DOHH2 (cell line): ENCODE measurements at regions not wholly inside any gene's neighbourhood (a gene's known extent, or its start where the extent isn't known, plus 50 kb on each side); places are given as distances from the start of the nearest gene placed in this dataset.

Experiments used
- H3F3A ChIP-seq: fragments of 200-600 bp; sonication (generic), shearing (Covaris generic); 2 replicates; pipeline ENCODE4 v1.6.0; 2016; ENCODE audit warnings: antibody characterized with exemption, mild to moderate bottlenecking; ENCODE audit not compliant: control insufficient read depth, insufficient read depth
- H3K27ac ChIP-seq: fragments of 200-600 bp; sonication (generic); 2 replicates; pipeline ENCODE4 v1.5.1; 2014; ENCODE audit warnings: low read depth, mild to moderate bottlenecking, low read length, moderate library complexity
- H3K27me3 ChIP-seq: fragments of 200-600 bp; sonication (generic); 2 replicates; pipeline ENCODE4 v1.6.1; 2014; ENCODE audit warnings: mild to moderate bottlenecking, low read length, mixed read lengths; ENCODE audit not compliant: control insufficient read depth
- H3K36me3 ChIP-seq: fragments of 200-600 bp; sonication (generic); 2 replicates; pipeline ENCODE4 v1.6.1; 2014; ENCODE audit warnings: mild to moderate bottlenecking, low read length, moderate library complexity, mixed read lengths; ENCODE audit not compliant: control insufficient read depth
- H3K4me1 ChIP-seq: fragments of 200-600 bp; sonication (generic); 2 replicates; pipeline ENCODE4 v1.6.1; 2014; ENCODE audit warnings: mild to moderate bottlenecking, low read length, mixed read lengths; ENCODE audit not compliant: control insufficient read depth
- H3K4me2 ChIP-seq: fragments of 200-600 bp; sonication (generic); 2 replicates; pipeline ENCODE4 v1.6.0; 2014; ENCODE audit warnings: mild to moderate bottlenecking, low read length, moderate library complexity
- H3K4me3 ChIP-seq: fragments of 200-600 bp; sonication (generic); 2 replicates; pipeline ENCODE4 v1.5.1; 2014; ENCODE audit warnings: mild to moderate bottlenecking, low read length, mixed read lengths
- H3K79me2 ChIP-seq: fragments of 200-600 bp; sonication (generic); 2 replicates; pipeline ENCODE4 v1.6.1; 2014; ENCODE audit warnings: mild to moderate bottlenecking, low read length, mixed read lengths; ENCODE audit not compliant: control insufficient read depth
- H3K9me2 ChIP-seq: fragments of 200-600 bp; sonication (generic); replicated peaks from 2 replicates; pipeline ENCODE4 v1.6.1; 2014; ENCODE audit warnings: mild to moderate bottlenecking, low read length, mixed read lengths; ENCODE audit not compliant: control insufficient read depth
- H3K9me3 ChIP-seq: fragments of 200-600 bp; sonication (generic); 2 replicates; pipeline ENCODE4 v1.6.1; 2014; ENCODE audit warnings: antibody characterized with exemption, low read length, mixed read lengths; ENCODE audit not compliant: control insufficient read depth, insufficient read depth
- H4K20me1 ChIP-seq: fragments of 200-600 bp; sonication (generic); 2 replicates; pipeline ENCODE4 v1.6.0; 2014; ENCODE audit warnings: low read depth, mild to moderate bottlenecking, antibody characterized with exemption, low read length, moderate library complexity; ENCODE audit not compliant: control insufficient read depth, insufficient read depth
- EZH2phosphoT487 ChIP-seq: fragments of 200-600 bp; sonication (generic); IDR thresholded peaks from 2 replicates; pipeline ENCODE4 v1.6.1; 2017; ENCODE audit warnings: borderline replicate concordance, mild to moderate bottlenecking, antibody characterized with exemption, low read length, moderate library complexity, mixed read lengths
- TF ChIP-seq, protein P1 (sequence below): fragments of 200-600 bp; sonication (generic); IDR thresholded peaks from one replicate; pipeline ENCODE4 v1.5.1; 2014; ENCODE audit warnings: antibody characterized with exemption, mild to moderate bottlenecking, low read depth, low read length; ENCODE audit not compliant: poor library complexity, severe bottlenecking

DNA sequence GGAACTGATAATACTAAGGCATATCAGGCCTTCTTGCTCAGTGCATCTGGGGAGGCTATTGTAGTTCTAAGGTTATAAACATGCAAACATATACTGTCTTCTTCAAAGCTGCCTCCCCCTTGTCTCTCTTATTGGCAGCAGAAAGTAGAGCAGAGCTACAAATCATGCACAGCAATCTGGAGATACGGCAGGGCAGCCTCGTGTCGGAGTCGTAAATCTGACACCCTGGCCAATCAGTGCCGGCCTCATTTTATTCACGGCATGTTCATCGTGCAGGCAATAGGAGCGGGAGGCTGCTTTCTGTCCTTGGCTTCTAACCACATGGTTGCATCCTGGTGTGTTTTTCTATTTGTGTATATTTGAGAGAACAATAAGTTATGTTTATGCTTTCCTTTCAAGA is 300.2 kb upstream of the CNTN6 start:
- Histone ChIP-seq H3K4me2 (no peak overlapping the region), H3K4me3 (no peak overlapping the region), H3F3A (no peaks in the 10 kb centered on the region), H3K79me2 (no peaks in the 10 kb centered on the region), H3K27ac (no peak overlapping the region), H3K9me2 (no peaks in the 10 kb centered on the region), H3K27me3 (no peaks in the 10 kb centered on the region), H3K36me3 (no peaks in the 10 kb centered on the region), H3K9me3 (no peaks in the 10 kb centered on the region), H4K20me1 (no peaks in the 10 kb centered on the region), H3K4me1 (no peaks in the 10 kb centered on the region)
- TF ChIP-seq EZH2phosphoT487, result no peak
- TF ChIP-seq, protein P1, sequence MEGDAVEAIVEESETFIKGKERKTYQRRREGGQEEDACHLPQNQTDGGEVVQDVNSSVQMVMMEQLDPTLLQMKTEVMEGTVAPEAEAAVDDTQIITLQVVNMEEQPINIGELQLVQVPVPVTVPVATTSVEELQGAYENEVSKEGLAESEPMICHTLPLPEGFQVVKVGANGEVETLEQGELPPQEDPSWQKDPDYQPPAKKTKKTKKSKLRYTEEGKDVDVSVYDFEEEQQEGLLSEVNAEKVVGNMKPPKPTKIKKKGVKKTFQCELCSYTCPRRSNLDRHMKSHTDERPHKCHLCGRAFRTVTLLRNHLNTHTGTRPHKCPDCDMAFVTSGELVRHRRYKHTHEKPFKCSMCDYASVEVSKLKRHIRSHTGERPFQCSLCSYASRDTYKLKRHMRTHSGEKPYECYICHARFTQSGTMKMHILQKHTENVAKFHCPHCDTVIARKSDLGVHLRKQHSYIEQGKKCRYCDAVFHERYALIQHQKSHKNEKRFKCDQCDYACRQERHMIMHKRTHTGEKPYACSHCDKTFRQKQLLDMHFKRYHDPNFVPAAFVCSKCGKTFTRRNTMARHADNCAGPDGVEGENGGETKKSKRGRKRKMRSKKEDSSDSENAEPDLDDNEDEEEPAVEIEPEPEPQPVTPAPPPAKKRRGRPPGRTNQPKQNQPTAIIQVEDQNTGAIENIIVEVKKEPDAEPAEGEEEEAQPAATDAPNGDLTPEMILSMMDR, result no peak

- Histone ChIP-seq H3K9me3 (no peaks in the 10 kb centered on the region), H3K79me2 (no peaks in the 10 kb centered on the region), H3F3A (no peaks in the 10 kb centered on the region), H3K27me3 (no peaks in the 10 kb centered on the region), H3K27ac (no peak overlapping the region), H3K9me2 (no peaks in the 10 kb centered on the region; the same call in 1 of the 2 replicates), H3K4me3 (no peak overlapping the region), H3K4me1 (no peaks in the 10 kb centered on the region), H3K4me2 (no peak overlapping the region), H4K20me1 (no peaks in the 10 kb centered on the region), H3K36me3 (no peaks in the 10 kb centered on the region)
- TF ChIP-seq, protein P1, result no peak
- no peak for TF ChIP-seq EZH2phosphoT487
These were observed 288.6 kb upstream of the CNTN6 start for GRCh38 chr3:804211-804610.

GRCh38 chr3:805326-805725 is 287.5 kb upstream of the CNTN6 start:
- no peak for TF ChIP-seq EZH2phosphoT487
- TF ChIP-seq, protein P1, result no peak
- Histone ChIP-seq H3K27me3 (no peaks in the 10 kb centered on the region), H3K9me2 (no peaks in the 10 kb centered on the region; the same call in 1 of the 2 replicates), H4K20me1 (no peaks in the 10 kb centered on the region), H3K36me3 (no peaks in the 10 kb centered on the region), H3K27ac (no peak overlapping the region), H3K4me1 (no peaks in the 10 kb centered on the region), H3K79me2 (no peaks in the 10 kb centered on the region), H3F3A (no peaks in the 10 kb centered on the region), H3K4me2 (no peak overlapping the region), H3K9me3 (no peaks in the 10 kb centered on the region), H3K4me3 (no peak overlapping the region)

GRCh38 chr3:806006-806405 is 286.8 kb upstream of the CNTN6 start:
- H4K20me1 ChIP-seq, result no peaks in the 10 kb centered on the region
- no peak overlapping the region for H3K4me2 ChIP-seq
- TF ChIP-seq, protein P1, result no peak
- TF ChIP-seq EZH2phosphoT487, result no peak
- H3K9me3 ChIP-seq, result no peaks in the 10 kb centered on the region
- no peaks in the 10 kb centered on the region for H3K4me1 ChIP-seq
- no peaks in the 10 kb centered on the region for H3K36me3 ChIP-seq
- no peaks in the 10 kb centered on the region for H3K9me2 ChIP-seq
- no peak overlapping the region for H3K4me3 ChIP-seq
- H3F3A ChIP-seq, result no peaks in the 10 kb centered on the region
- H3K27ac ChIP-seq, result no peak overlapping the region
- H3K79me2 ChIP-seq, result no peaks in the 10 kb centered on the region
- H3K27me3 ChIP-seq, result no peaks in the 10 kb centered on the region
